ENCODE measurements at regions not wholly inside any gene's neighbourhood (a gene's known extent, or its start where the extent isn't known, plus 50 kb on each side); places are given as distances from the start of the nearest gene placed in this dataset.
A peak's percentile ranks its signal among the peaks of the same experiment; 100 is the strongest.
"Not testable (repeated sequence)": the region's sequence is repeated elsewhere in the genome, so short reads cannot be mapped to it uniquely, and the experiment has no call there.

GRCh38 chr5:130937046-130937445 is 228.0 kb downstream of the HINT1 start:
- DNase-seq = no peak

GRCh38 chr5:130923543-130924124 is 241.4 kb downstream of the HINT1 start:
- DNase-seq = peak; percentile 80

- DNase-seq = peak; percentile 8
These were observed 253.0 kb downstream of the HINT1 start for GRCh38 chr5:130912088-130912487.

- DNase-seq = no peak
These were observed 256.9 kb downstream of the HINT1 start for GRCh38 chr5:130908186-130908585.

- DNase-seq = not testable (repeated sequence)
These were observed 267.4 kb downstream of the HINT1 start for GRCh38 chr5:130897537-130898195.

- DNase-seq = not testable (repeated sequence)
These were observed 267.9 kb downstream of the HINT1 start for GRCh38 chr5:130897181-130897536.

GRCh38 chr5:130896636-130897035 is 268.4 kb downstream of the HINT1 start:
- no peak for DNase-seq

- DNase-seq = no peak
These were observed 272.1 kb downstream of the HINT1 start for GRCh38 chr5:130893006-130893405.

- DNase-seq = no peak
These were observed 274.4 kb downstream of the HINT1 start for GRCh38 chr5:130890610-130891009.

- DNase-seq = no peak
These were observed 279.4 kb downstream of the HINT1 start for GRCh38 chr5:130885691-130886090.

- no peak for DNase-seq
These were observed 280.0 kb downstream of the HINT1 start for GRCh38 chr5:130885027-130885426.

GRCh38 chr5:130884023-130884422 is 281.0 kb downstream of the HINT1 start:
- DNase-seq = no peak

- no peak for DNase-seq
These were observed 289.4 kb downstream of the HINT1 start for GRCh38 chr5:130875656-130876055.

GRCh38 chr5:130874861-130875417 is 290.1 kb downstream of the HINT1 start:
- DNase-seq = peak; percentile 32

GRCh38 chr5:130871346-130872086 is 293.5 kb downstream of the HINT1 start:
- peak; percentile 83 for DNase-seq

GRCh38 chr5:130870691-130871090 is 294.4 kb downstream of the HINT1 start:
- peak; percentile 24 for DNase-seq

- DNase-seq = peak; percentile 90
These were observed 296.7 kb downstream of the HINT1 start for GRCh38 chr5:130868186-130868840.

GRCh38 chr5:130845049-130845765 is 319.8 kb downstream of the HINT1 start:
- no peak for DNase-seq

- no peak for DNase-seq
These were observed 328.1 kb downstream of the HINT1 start for GRCh38 chr5:130836729-130837649.

- not testable (repeated sequence) for DNase-seq
These were observed 347.3 kb downstream of the HINT1 start for GRCh38 chr5:130817598-130818384.

- DNase-seq = no peak
These were observed 349.8 kb downstream of the HINT1 start for GRCh38 chr5:130815246-130815645.

All from fibroblast of skin of right quadriceps (primary cell).